Peyer's patch (tissue), 4 donors: ENCODE measurements at regions not wholly inside any gene's neighbourhood (a gene's known extent, or its start where the extent isn't known, plus 50 kb on each side); places are given as distances from the start of the nearest gene placed in this dataset.
A peak's percentile ranks its signal among the peaks of the same experiment; 100 is the strongest.

Experiments
- POLR2A ChIP-seq, 2 donors: fragments of 450-650 bp; IDR thresholded peaks; one replicate each; pipeline ENCODE4 v1.5.1; 2017; ENCODE audit warnings: antibody characterized with exemption in 2 of 2, mild to moderate bottlenecking in 2 of 2, moderate library complexity in 2 of 2
- TF ChIP-seq, protein P1 (sequence below), 6 experiments: fragments of 450-650 bp in 4 of 6; fragments of 200-600 bp in 2 of 6; sonication (generic) in 1 of 6; IDR thresholded peaks; one replicate each; pipeline ENCODE4 v1.5.1; 2017 to 2019; ENCODE audit warnings: antibody characterized with exemption in 6 of 6, mild to moderate bottlenecking in 3 of 6, moderate library complexity in 1 of 6

DNA sequence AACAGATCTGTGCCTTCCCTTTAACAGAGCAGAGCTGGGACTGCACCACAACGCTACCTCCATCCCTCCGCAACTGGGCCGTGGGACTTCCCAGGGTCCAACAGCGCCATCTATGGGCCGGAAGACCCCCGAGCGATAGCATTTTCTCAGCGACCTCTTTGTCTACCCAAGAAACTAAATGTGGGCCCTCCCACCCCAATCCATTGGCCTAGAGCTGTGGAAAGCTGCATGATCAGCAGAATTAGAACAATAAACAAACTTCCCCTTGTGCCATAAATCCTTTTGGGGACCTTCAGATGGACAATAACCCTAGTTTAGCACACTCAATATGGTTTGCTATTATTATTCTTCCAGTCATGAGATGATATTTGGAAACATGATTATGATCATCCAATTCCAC lies 74.8 kb upstream of the NTRK3 start:
- TF ChIP-seq, protein P1, sequence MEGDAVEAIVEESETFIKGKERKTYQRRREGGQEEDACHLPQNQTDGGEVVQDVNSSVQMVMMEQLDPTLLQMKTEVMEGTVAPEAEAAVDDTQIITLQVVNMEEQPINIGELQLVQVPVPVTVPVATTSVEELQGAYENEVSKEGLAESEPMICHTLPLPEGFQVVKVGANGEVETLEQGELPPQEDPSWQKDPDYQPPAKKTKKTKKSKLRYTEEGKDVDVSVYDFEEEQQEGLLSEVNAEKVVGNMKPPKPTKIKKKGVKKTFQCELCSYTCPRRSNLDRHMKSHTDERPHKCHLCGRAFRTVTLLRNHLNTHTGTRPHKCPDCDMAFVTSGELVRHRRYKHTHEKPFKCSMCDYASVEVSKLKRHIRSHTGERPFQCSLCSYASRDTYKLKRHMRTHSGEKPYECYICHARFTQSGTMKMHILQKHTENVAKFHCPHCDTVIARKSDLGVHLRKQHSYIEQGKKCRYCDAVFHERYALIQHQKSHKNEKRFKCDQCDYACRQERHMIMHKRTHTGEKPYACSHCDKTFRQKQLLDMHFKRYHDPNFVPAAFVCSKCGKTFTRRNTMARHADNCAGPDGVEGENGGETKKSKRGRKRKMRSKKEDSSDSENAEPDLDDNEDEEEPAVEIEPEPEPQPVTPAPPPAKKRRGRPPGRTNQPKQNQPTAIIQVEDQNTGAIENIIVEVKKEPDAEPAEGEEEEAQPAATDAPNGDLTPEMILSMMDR (IDR thresholded peaks at IDR 0.05) = peak in 2 of 6 experiments; percentile 5 to 9
- no peak for TF ChIP-seq POLR2A (IDR thresholded peaks at IDR 0.05)
